H9 (cell line): ENCODE measurements at regions not wholly inside any gene's neighbourhood (a gene's known extent, or its start where the extent isn't known, plus 50 kb on each side); places are given as distances from the start of the nearest gene placed in this dataset.

ENCODE experiments used
- DNase-seq: peaks from one replicate; pipeline ENCODE4 v3.0.0-alpha.2; 2017
- H2AFZ ChIP-seq: one replicate; pipeline ENCODE4 v1.6.1; 2013; ENCODE audit warnings: mild to moderate bottlenecking, low read length, control low read depth, moderate library complexity
- H2AK5ac ChIP-seq: 2 replicates; pipeline ENCODE4 v1.6.1; 2013; ENCODE audit warnings: low read length, control low read depth, mixed read lengths; ENCODE audit not compliant: insufficient read length
- H2BK120ac ChIP-seq: one replicate; pipeline ENCODE4 v1.6.1; 2013; ENCODE audit warnings: low read depth, mild to moderate bottlenecking, low read length, control low read depth, inconsistent platforms; ENCODE audit not compliant: poor library complexity, severe bottlenecking
- H2BK12ac ChIP-seq: 2 replicates; pipeline ENCODE4 v1.6.1; 2013; ENCODE audit warnings: low read length, control low read depth, mixed read lengths, low read depth; ENCODE audit not compliant: insufficient read length
- H2BK15ac ChIP-seq: 2 replicates; pipeline ENCODE4 v1.6.1; 2013; ENCODE audit warnings: low read depth, low read length, control low read depth
- H2BK20ac ChIP-seq: one replicate; pipeline ENCODE4 v1.6.1; 2013; ENCODE audit warnings: low read depth, mild to moderate bottlenecking, low read length, control low read depth, inconsistent platforms; ENCODE audit not compliant: poor library complexity, severe bottlenecking
- H2BK5ac ChIP-seq: 2 replicates; pipeline ENCODE4 v1.6.1; 2013; ENCODE audit warnings: low read length, control low read depth, mixed read lengths; ENCODE audit not compliant: insufficient read length
- H3K14ac ChIP-seq: 2 replicates; pipeline ENCODE4 v1.6.1; 2013; ENCODE audit warnings: low read length, control low read depth; ENCODE audit not compliant: insufficient read depth
- H3K18ac ChIP-seq: 2 replicates; pipeline ENCODE4 v1.6.1; 2013; ENCODE audit warnings: low read depth, mild to moderate bottlenecking, mixed read lengths, low read length, control low read depth; ENCODE audit not compliant: insufficient read length
- H3K23ac ChIP-seq: 2 replicates; pipeline ENCODE4 v1.6.1; 2013; ENCODE audit warnings: low read length, control low read depth, mixed read lengths, low read depth; ENCODE audit not compliant: insufficient read length
- H3K23me2 ChIP-seq: 2 replicates; pipeline ENCODE4 v1.6.1; 2013; ENCODE audit warnings: low read depth, mild to moderate bottlenecking, mixed read lengths, low read length, control low read depth; ENCODE audit not compliant: insufficient read length, poor library complexity, severe bottlenecking
- H3K27ac ChIP-seq: 2 replicates; pipeline ENCODE4 v1.5.1; 2013; ENCODE audit warnings: low read length, control low read depth, mixed read lengths, low read depth; ENCODE audit not compliant: insufficient read length
- H3K27me3 ChIP-seq: 2 replicates; pipeline ENCODE4 v1.6.1; 2013; ENCODE audit warnings: low read length, control low read depth, inconsistent platforms; ENCODE audit not compliant: insufficient read depth
- H3K4ac ChIP-seq: 2 replicates; pipeline ENCODE4 v1.6.1; 2013; ENCODE audit warnings: low read depth, mild to moderate bottlenecking, control low read depth, inconsistent platforms, low read length, moderate library complexity
- H3K4me1 ChIP-seq: 2 replicates; pipeline ENCODE4 v1.6.1; 2013; ENCODE audit warnings: low read length, control low read depth, inconsistent platforms; ENCODE audit not compliant: insufficient read depth
- H3K4me2 ChIP-seq: 2 replicates; pipeline ENCODE4 v1.6.1; 2013; ENCODE audit warnings: low read length, control low read depth, mixed read lengths; ENCODE audit not compliant: insufficient read length, insufficient read depth
- H3K56ac ChIP-seq: 2 replicates; pipeline ENCODE4 v1.6.1; 2013; ENCODE audit warnings: low read depth, mild to moderate bottlenecking, mixed read lengths, low read length, control low read depth; ENCODE audit not compliant: insufficient read length
- H3K79me1 ChIP-seq: 2 replicates; pipeline ENCODE4 v1.6.1; 2013; ENCODE audit warnings: low read depth, mild to moderate bottlenecking, moderate library complexity, low read length, control low read depth, inconsistent platforms; ENCODE audit not compliant: insufficient read depth, poor library complexity, severe bottlenecking
- H3K79me2 ChIP-seq: 2 replicates; pipeline ENCODE4 v1.6.1; 2013; ENCODE audit warnings: low read length, control low read depth, inconsistent platforms; ENCODE audit not compliant: insufficient read depth
- H3K9ac ChIP-seq: 2 replicates; pipeline ENCODE4 v1.6.1; 2013; ENCODE audit warnings: low read length, control low read depth, mixed read lengths; ENCODE audit not compliant: insufficient read length; ENCODE audit errors: extremely low read depth
- H3K9me3 ChIP-seq: one replicate; pipeline ENCODE4 v1.6.1; 2013; ENCODE audit warnings: low read depth, low read length, inconsistent platforms; ENCODE audit not compliant: control insufficient read depth
- H3T11ph ChIP-seq: one replicate; pipeline ENCODE4 v1.6.1; 2013; ENCODE audit warnings: mild to moderate bottlenecking, low read length, control low read depth, inconsistent platforms
- H4K20me1 ChIP-seq: one replicate; pipeline ENCODE4 v1.6.1; 2013; ENCODE audit not compliant: control insufficient read depth, insufficient read length, insufficient read depth
- H4K5ac ChIP-seq: 2 replicates; pipeline ENCODE4 v1.6.1; 2013; ENCODE audit warnings: low read depth, mild to moderate bottlenecking, mixed read lengths, low read length, control low read depth; ENCODE audit not compliant: insufficient read length
- H4K8ac ChIP-seq: replicated peaks from 2 replicates; pipeline ENCODE4 v1.6.1; 2013; ENCODE audit warnings: low read length, control low read depth, mixed read lengths, low read depth; ENCODE audit not compliant: insufficient read length
- H4K91ac ChIP-seq: 2 replicates; pipeline ENCODE4 v1.6.1; 2013; ENCODE audit warnings: low read depth, mild to moderate bottlenecking, moderate library complexity, mixed read lengths, low read length, control low read depth; ENCODE audit not compliant: insufficient read length
- H3K27ac Mint-ChIP-seq, 3 experiments: 2 replicates in 2 of 3; 3 replicates in 1 of 3; pipeline ENCODE4 v1.8.0; 2020 to 2021; ENCODE audit warnings: mixed read lengths in 3 of 3, mild to moderate bottlenecking in 1 of 3, moderate library complexity in 1 of 3
- H3K27me3 Mint-ChIP-seq: 2 replicates; pipeline ENCODE4 v1.8.0; 2021; ENCODE audit warnings: low read depth, mild to moderate bottlenecking, moderate library complexity, mixed read lengths
- H3K36me3 Mint-ChIP-seq, 3 experiments: 2 replicates in 2 of 3; 3 replicates in 1 of 3; pipeline ENCODE4 v1.8.0; 2020 to 2021; ENCODE audit warnings: low read depth in 3 of 3, mixed read lengths in 3 of 3; ENCODE audit not compliant: insufficient read depth in 1 of 3
- H3K4me1 Mint-ChIP-seq, 2 experiments: 2 replicates each; pipeline ENCODE4 v1.8.0; 2020; ENCODE audit warnings: mixed read lengths in 2 of 2
- H3K4me3 Mint-ChIP-seq, 2 experiments: 2 replicates in 1 of 2; 3 replicates in 1 of 2; pipeline ENCODE4 v1.8.0; 2020 to 2021; ENCODE audit warnings: mild to moderate bottlenecking in 2 of 2, mixed read lengths in 2 of 2, moderate library complexity in 1 of 2
- H3K9me3 Mint-ChIP-seq, 2 experiments: 2 replicates in 1 of 2; 3 replicates in 1 of 2; pipeline ENCODE4 v1.8.0; 2020; ENCODE audit warnings: mild to moderate bottlenecking in 2 of 2, mixed read lengths in 2 of 2, moderate library complexity in 1 of 2
- CTCF ChIP-seq: fragments of 200-600 bp; sonication (generic); conservative IDR thresholded peaks from 3 replicates; pipeline ENCODE4 v1.8.0; 2021; ENCODE audit warnings: antibody characterized with exemption, mild to moderate bottlenecking
- WGBS: extraction: QIAGEN DNeasy Blood & Tissue Kit; methylation state at CpG from one replicate; pipeline ENCODE4 v1.1.7; 2013; ENCODE audit warnings: missing lambda C conversion rate, low lambda C conversion rate, mixed read lengths; ENCODE audit not compliant: insufficient read length; ENCODE audit errors: extremely low coverage; 5-methylcytosine and 5-hydroxymethylcytosine counted together

GRCh38 chr3:106823701-106824100, 553.5 kb upstream of the CCDC54 start:
- Histone ChIP-seq H3K79me1 (no peaks in the 10 kb centered on the region), H2BK20ac (no peak overlapping the region), H4K5ac (no peak overlapping the region), H3K23me2 (no peaks in the 10 kb centered on the region), H2BK15ac (no peak overlapping the region), H3K56ac (no peak overlapping the region), H3K23ac (no peak overlapping the region), H4K91ac (no peak overlapping the region), H4K8ac (no peak overlapping the region), H3K4me2 (no peak overlapping the region), H3K27me3 (no peaks in the 10 kb centered on the region), H4K20me1 (no peaks in the 10 kb centered on the region), H3T11ph (no peak overlapping the region), H3K4me1 (peaks cover 5% of the 10 kb centered on the region; the same call in 1 of the 2 replicates), H3K9ac (no peak overlapping the region), H2BK5ac (no peak overlapping the region), H2AK5ac (no peak overlapping the region), H3K27ac (no peak overlapping the region), H3K9me3 (no peaks in the 10 kb centered on the region), H2AFZ (no peak overlapping the region), H2BK120ac (no peak overlapping the region), H3K14ac (no peak overlapping the region), H3K79me2 (no peaks in the 10 kb centered on the region), H2BK12ac (no peak overlapping the region), H3K18ac (no peak overlapping the region), H3K4ac (no peak overlapping the region)
- Mint-ChIP-seq H3K36me3 (peaks cover 8 to 18% (median 18%) of the 10 kb centered on the region in 3 experiments), H3K4me1 (peaks cover 44 to 48% of the 10 kb centered on the region in 2 experiments), H3K4me3 (no peak overlapping the region), H3K9me3 (peaks cover 2 to 3% of the 10 kb centered on the region in 2 experiments; a peak in 1 of 5 replicates), H3K27me3 (0 out of 2 replicates have a peak, but pooled peaks cover 2% of the 10 kb centered on the region), H3K27ac (peak overlapping the region in 1 of 3 experiments; percentile 19; a peak in 1 of 7 replicates)
- no peak for TF ChIP-seq CTCF
- DNase-seq = no peak
- WGBS = no CpG with 5 or more reads among the region's 3 CpGs
